OCI-LY3 (cell line): ENCODE measurements at regions not wholly inside any gene's neighbourhood (a gene's known extent, or its start where the extent isn't known, plus 50 kb on each side); places are given as distances from the start of the nearest gene placed in this dataset.

Experiments used
- EZH2phosphoT487 ChIP-seq: fragments of 200-600 bp; shearing (Covaris generic); IDR thresholded peaks from 2 replicates; pipeline ENCODE4 v1.6.1; 2018; ENCODE audit warnings: antibody characterized with exemption, mixed run types, low read depth
- TF ChIP-seq, protein P1 (sequence below): fragments of 200-600, 300-600 bp; sonication (generic); IDR thresholded peaks from 2 replicates; pipeline ENCODE4 v1.5.1; 2014; ENCODE audit warnings: antibody characterized with exemption, low read length, low read depth

DNA sequence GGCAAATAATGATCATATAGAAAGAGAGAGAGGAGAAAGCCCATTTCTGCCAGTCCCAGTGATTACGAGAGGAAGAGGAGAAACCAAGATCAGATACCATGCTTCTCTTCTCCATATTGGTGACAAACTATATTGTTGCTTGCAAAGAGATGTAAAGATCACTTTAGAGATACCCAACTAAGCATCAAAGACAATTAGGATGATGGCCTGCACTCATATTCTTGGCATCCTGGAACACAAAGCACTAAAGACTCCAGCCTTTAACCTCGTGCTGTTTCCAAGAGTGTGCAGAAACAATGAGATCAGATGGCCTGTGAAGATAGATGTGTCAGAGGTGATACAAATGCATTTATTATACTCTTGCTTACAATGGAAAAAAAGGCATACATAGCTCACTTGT lies 170.7 kb upstream of the TP63 start:
- TF ChIP-seq, protein P1, sequence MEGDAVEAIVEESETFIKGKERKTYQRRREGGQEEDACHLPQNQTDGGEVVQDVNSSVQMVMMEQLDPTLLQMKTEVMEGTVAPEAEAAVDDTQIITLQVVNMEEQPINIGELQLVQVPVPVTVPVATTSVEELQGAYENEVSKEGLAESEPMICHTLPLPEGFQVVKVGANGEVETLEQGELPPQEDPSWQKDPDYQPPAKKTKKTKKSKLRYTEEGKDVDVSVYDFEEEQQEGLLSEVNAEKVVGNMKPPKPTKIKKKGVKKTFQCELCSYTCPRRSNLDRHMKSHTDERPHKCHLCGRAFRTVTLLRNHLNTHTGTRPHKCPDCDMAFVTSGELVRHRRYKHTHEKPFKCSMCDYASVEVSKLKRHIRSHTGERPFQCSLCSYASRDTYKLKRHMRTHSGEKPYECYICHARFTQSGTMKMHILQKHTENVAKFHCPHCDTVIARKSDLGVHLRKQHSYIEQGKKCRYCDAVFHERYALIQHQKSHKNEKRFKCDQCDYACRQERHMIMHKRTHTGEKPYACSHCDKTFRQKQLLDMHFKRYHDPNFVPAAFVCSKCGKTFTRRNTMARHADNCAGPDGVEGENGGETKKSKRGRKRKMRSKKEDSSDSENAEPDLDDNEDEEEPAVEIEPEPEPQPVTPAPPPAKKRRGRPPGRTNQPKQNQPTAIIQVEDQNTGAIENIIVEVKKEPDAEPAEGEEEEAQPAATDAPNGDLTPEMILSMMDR: no peak
- TF ChIP-seq EZH2phosphoT487: no peak
